NOMO-1 (cell line): ENCODE measurements at regions not wholly inside any gene's neighbourhood (a gene's known extent, or its start where the extent isn't known, plus 50 kb on each side); places are given as distances from the start of the nearest gene placed in this dataset.

ENCODE experiments used
- DNase-seq, 2 experiments: peaks; one replicate each; lab custom pipeline; 2025; ENCODE audit not compliant: unreplicated experiment in 2 of 2; lab: John Stamatoyannopoulos, UW

- DNase-seq = no peak
Measured at GRCh38 chr5:89287964-89288363, 405.0 kb upstream of the MEF2C start.

GRCh38 chr5:89286320-89286719 is 403.3 kb upstream of the MEF2C start:
- no peak for DNase-seq

GRCh38 chr5:89283728-89284493 is 400.9 kb upstream of the MEF2C start:
- DNase-seq = no peak

DNA sequence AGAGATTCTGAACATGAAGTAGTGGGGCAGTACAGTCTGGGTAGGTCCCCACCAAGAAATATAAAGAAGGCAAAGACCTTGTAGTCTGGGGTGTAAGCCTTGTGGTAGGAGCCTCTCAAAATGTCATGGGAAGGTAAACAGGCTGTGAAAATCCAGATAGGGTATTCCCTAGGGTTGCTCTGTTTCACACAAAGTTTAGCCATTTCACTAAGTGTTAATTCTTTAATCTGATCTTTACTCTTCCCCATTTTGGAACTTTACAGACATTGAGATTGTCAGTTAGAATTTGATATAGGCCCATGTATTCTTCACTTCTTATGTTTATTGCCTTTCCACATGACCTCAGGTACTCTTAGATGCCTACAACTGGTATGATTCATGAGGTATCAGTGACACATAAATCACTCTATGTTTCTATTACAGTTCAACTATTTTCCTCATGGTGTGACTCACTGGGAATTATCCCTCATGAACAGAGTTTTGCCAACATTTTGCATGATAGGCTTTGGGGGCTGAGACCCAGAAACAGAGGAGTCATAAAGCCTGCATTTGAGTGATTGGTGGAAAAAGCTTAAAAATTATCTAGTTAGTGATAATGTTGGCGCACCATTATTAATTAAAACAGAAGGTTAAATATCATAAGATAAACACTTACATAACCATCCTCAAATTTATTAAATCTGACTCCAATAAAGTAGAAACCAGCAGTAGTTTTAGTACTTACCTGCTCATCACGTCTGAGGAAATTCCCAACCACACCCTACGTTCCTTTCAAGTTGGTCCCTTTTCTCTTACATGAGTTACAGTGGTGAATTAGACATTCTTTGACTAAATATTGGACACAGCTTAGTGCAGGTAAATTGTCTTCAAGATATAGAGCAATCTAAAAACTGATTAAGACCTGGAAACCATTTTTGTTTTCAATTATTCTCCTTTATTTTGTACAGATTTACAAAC is 399.8 kb upstream of the MEF2C start:
- no peak for DNase-seq

DNA sequence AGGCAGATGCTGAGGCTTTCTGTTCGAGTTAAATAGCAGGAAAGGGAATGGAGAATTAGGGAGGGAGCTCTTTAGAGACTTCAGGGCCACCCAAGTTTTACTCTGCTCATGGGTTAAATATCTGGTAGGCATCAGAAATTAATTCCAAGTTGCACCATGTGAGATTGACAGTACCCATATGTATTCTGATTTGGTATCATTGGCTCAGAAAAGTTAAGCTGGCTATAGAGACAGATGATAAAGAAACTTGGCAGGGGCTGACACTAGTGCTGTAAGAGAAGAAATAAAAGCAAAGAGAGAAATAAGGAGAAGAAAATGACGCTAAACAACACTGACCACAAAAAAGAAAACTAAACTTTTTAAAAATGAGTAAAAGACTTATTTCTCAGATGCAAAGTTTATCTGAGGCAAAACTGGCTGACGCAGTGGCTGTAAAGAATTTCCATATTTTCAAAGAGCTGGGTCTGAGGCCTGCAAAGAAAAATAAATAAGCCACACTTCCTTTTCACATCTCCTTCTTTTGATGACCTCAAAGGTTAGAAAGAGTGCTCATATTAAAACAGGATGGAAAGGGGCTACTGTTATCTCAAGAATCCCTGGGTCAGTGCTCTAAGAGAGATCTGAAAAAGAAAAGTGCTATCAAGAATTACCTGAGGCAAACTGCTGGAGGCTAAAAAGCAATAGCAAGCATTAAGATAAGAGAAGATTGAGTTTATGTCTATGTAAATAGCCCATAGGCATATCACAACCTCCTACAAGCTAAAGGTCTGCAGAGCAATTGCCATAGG is 399.0 kb upstream of the MEF2C start:
- no peak for DNase-seq

- no peak for DNase-seq
Measured at GRCh38 chr5:89281211-89281610, 398.2 kb upstream of the MEF2C start.

- DNase-seq = peak in 1 of 2 experiments; percentile 20
Measured at GRCh38 chr5:89280103-89281037, 397.4 kb upstream of the MEF2C start.

DNA sequence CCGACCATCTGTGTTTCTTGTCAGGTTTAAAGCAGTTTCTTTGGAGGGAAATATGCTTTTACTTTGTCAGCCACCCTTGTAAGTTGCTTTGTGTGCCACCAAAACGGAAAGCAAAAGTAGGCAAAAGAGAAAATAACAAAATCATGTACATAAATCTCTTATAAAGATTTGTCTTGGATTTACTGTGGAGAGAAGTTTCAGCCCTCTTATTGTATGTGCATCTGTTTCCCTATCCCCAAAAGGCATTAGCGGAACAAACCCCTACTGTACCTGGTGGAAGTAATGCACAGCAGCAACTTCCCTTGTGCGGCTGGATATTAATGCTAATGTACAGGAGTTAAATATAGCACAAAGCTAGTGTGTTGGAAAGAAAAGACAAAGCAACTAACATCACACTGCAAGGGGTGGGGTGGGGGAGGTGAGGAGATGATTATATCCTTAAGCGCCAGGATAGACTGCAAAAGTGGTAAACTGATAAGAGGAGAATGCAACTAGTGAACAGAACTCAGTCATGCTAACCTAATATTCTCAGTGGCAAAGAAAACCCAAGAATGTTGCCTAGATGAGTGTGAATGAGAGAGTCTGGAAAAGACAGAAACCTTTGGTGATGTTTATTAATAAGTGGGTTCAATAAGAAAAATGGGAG is 396.5 kb upstream of the MEF2C start:
- DNase-seq = no peak

DNA sequence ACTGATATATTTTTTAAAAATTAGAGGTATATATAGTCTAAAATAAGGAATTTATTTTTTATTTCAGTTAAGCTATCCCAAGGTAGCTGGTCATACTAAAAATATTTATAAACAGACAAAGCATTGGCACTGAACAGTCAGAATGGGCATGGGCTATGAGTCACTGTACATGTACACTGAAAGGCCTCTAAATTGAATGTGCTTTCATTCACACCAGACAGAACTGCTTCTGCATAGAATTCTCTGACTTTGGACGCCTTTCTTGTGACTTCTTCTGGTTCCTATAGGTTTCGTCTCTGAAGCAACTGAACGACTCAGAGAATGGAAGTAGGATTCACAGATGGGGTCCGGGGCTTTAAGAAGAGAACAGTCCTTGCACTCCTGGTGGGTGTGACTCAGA is 394.8 kb upstream of the MEF2C start:
- no peak for DNase-seq

- no peak for DNase-seq
Measured at GRCh38 chr5:89276566-89277305, 393.8 kb upstream of the MEF2C start.

GRCh38 chr5:89275066-89275855 is 392.3 kb upstream of the MEF2C start:
- DNase-seq = no peak

- no peak for DNase-seq
Measured at GRCh38 chr5:89273289-89273688, 390.3 kb upstream of the MEF2C start.

DNA sequence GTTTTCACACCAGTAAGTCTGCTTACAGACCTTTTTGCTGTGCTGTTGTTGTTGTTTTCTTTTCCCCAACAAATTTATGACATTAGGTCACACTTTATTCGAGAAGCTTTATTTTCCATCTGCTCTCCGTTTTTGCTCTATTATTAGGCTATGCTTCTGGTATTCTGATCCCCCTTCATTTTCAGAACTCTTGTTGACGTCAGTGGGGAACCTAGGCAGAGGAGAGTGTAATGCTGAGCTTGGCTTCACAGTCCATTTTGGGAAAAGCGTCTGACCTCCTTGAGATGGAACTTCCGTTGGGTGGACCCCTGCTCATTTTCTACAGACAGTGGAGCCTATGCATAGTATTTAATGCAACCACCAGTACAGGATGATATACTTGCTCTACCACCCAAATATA is 387.9 kb upstream of the MEF2C start:
- no peak for DNase-seq

- no peak for DNase-seq
Measured at GRCh38 chr5:89269721-89270120, 386.7 kb upstream of the MEF2C start.

DNA sequence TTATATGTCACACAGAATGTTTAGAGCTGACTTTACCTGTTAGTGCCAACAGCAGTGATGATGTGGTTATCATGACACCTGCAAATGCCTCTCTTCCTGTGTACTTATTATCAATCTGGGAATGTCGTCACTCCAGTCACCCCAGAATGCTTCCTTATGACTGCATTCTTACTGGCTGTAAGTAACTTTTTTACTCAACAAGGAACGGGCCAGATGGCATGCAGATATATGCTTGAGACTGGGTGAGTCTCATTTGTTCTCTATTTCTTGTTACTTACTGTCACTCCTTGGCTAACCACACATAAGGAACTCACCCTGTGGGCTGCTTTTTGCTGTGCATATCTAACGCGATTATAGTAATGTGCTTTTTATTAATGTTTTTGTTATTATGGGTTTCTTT is 385.5 kb upstream of the MEF2C start:
- peak; percentile 27 to 76 for DNase-seq

DNA sequence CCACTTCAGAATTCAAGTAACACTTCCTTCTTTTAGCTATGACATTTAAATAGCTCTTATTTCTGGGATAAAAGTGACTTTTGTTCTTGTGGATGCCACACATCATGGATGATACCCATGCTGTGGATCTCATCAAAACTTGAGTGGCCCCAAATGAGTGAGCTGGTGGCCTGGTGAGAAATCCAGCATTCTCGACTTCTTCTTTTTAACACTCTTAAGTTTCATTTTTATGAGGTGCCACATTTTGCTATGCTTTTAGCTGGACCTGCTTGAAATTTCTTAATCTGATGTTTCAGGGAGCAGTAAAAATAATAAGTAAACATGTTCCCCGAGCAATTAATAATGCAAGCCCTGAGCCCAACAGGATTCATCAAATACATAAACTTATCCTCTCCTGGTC is 384.8 kb upstream of the MEF2C start:
- DNase-seq = peak; percentile 8 to 57

DNA sequence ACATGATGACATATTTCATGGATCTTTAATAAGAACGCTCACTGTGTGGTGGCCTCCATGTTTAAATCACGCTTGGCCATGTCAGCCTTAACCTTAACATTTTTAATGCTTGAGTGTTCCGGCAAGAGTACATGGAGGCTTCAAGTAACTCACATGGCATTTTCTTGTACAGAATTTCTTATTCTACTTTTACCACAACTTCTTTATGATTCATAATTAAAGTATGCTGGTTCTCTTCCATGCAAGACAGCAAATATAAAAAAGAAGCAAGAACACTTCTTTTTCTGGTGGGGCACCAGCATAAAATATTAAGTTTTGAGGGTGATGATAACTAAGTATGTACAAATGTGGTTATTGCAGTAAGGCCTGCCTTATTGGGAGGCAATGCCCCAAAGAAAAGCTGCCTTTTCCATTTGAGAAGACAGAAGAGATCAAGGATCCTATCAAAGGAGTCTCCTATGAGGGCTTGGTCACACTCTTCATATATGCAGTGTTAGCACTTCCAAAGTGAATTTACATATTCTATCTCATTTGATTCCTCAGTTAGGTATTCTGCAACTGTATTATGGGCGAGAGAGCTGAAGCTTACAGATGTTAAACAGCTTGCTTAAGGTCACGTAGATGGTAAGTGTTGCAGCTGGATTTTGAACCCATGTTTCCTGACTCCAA is 382.7 kb upstream of the MEF2C start:
- no peak for DNase-seq

GRCh38 chr5:89263846-89264245 is 380.9 kb upstream of the MEF2C start:
- DNase-seq = no peak
